ENCODE measurements at regions not wholly inside any gene's neighbourhood (a gene's known extent, or its start where the extent isn't known, plus 50 kb on each side); places are given as distances from the start of the nearest gene placed in this dataset.

- H3K9me3 ChIP-seq (ENCODE audit: control insufficient read depth in 5 of 5, low read length in 5 of 5) = no peaks in the 10 kb centered on the region
- H3K4me1 ChIP-seq (ENCODE audit: control insufficient read depth in 5 of 5, insufficient read depth in 5 of 5, low read length in 5 of 5) = peaks cover 2 to 19% (median 15%) of the 10 kb centered on the region in 5 donors
- no peak overlapping the region for H3K9ac ChIP-seq (ENCODE audit: low read length in 5 of 5)
- no peak overlapping the region for H3K4me3 ChIP-seq (ENCODE audit: low read depth in 1 of 5, low read length in 5 of 5)
- H3K36me3 ChIP-seq (ENCODE audit: control insufficient read depth in 5 of 5, insufficient read depth in 5 of 5, low read length in 5 of 5) = no peaks in the 10 kb centered on the region
- H3K27ac ChIP-seq (ENCODE audit: low read depth, low read length) = no peak overlapping the region
- no peaks in the 10 kb centered on the region for H3K27me3 ChIP-seq (ENCODE audit: control insufficient read depth in 5 of 5, insufficient read depth in 4 of 5, low read length in 5 of 5)
These were observed 107.3 kb upstream of the NFIB start for GRCh38 chr9:14421291-14421690.

- H3K36me3 ChIP-seq (ENCODE audit: control insufficient read depth in 5 of 5, insufficient read depth in 5 of 5, low read length in 5 of 5) = no peaks in the 10 kb centered on the region
- no peaks in the 10 kb centered on the region for H3K27me3 ChIP-seq (ENCODE audit: control insufficient read depth in 5 of 5, insufficient read depth in 4 of 5, low read length in 5 of 5)
- H3K9ac ChIP-seq (ENCODE audit: low read length in 5 of 5) = peak overlapping the region in 2 of 5 donors; percentile 20 to 45
- peak overlapping the region; percentile 69 for H3K27ac ChIP-seq (ENCODE audit: low read depth, low read length)
- peaks cover 0 to 9% (median 0%) of the 10 kb centered on the region in 5 donors for H3K9me3 ChIP-seq (ENCODE audit: control insufficient read depth in 5 of 5, low read length in 5 of 5)
- peak overlapping the region; percentile 42 to 76 (median 67) for H3K4me3 ChIP-seq (ENCODE audit: low read depth in 1 of 5, low read length in 5 of 5)
- peaks cover 2 to 19% (median 15%) of the 10 kb centered on the region in 5 donors for H3K4me1 ChIP-seq (ENCODE audit: control insufficient read depth in 5 of 5, insufficient read depth in 5 of 5, low read length in 5 of 5)
These were observed 105.3 kb upstream of the NFIB start for GRCh38 chr9:14418941-14419937.

GRCh38 chr9:14418301-14418940, 104.5 kb upstream of the NFIB start:
- Histone ChIP-seq H3K27ac (ENCODE audit: low read depth, low read length) (peak overlapping the region; percentile 69), H3K36me3 (ENCODE audit: control insufficient read depth in 5 of 5, insufficient read depth in 5 of 5, low read length in 5 of 5) (no peaks in the 10 kb centered on the region), H3K9ac (ENCODE audit: low read length in 5 of 5) (no peak overlapping the region), H3K4me3 (ENCODE audit: low read depth in 1 of 5, low read length in 5 of 5) (peak overlapping the region in 2 of 5 donors; percentile 25 to 70), H3K27me3 (ENCODE audit: control insufficient read depth in 5 of 5, insufficient read depth in 4 of 5, low read length in 5 of 5) (no peaks in the 10 kb centered on the region), H3K4me1 (ENCODE audit: control insufficient read depth in 5 of 5, insufficient read depth in 5 of 5, low read length in 5 of 5) (peaks cover 2 to 19% (median 15%) of the 10 kb centered on the region in 5 donors), H3K9me3 (ENCODE audit: control insufficient read depth in 5 of 5, low read length in 5 of 5) (peaks cover 0 to 9% (median 0%) of the 10 kb centered on the region in 5 donors)

DNA sequence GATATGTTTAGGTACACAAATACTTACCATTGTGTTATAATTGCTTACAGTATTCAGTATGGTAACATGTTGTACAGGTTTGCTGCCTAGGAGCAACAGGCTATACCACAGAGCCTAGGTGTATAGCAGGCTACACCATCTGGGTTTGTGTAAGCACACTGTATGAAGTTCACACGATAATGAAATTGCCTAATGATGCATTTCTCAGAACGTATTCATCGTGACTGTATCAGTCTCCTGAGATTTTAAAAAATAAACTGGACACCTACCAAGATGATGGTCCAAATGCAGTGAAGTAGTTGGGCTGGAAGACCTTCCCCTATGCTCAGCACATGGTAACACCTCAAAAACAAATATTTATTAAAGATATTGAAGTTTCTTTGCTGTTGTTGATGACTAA, 103.3 kb upstream of the NFIB start:
- H3K27ac ChIP-seq (ENCODE audit: low read depth, low read length) = no peak overlapping the region
- no peak overlapping the region for H3K9ac ChIP-seq (ENCODE audit: low read length in 5 of 5)
- H3K36me3 ChIP-seq (ENCODE audit: control insufficient read depth in 5 of 5, insufficient read depth in 5 of 5, low read length in 5 of 5) = no peaks in the 10 kb centered on the region
- H3K4me3 ChIP-seq (ENCODE audit: low read depth in 1 of 5, low read length in 5 of 5) = no peak overlapping the region
- H3K9me3 ChIP-seq (ENCODE audit: control insufficient read depth in 5 of 5, low read length in 5 of 5) = peaks cover 0 to 9% (median 0%) of the 10 kb centered on the region in 5 donors
- peaks cover 2 to 19% (median 15%) of the 10 kb centered on the region in 5 donors for H3K4me1 ChIP-seq (ENCODE audit: control insufficient read depth in 5 of 5, insufficient read depth in 5 of 5, low read length in 5 of 5)
- no peaks in the 10 kb centered on the region for H3K27me3 ChIP-seq (ENCODE audit: control insufficient read depth in 5 of 5, insufficient read depth in 4 of 5, low read length in 5 of 5)

DNA sequence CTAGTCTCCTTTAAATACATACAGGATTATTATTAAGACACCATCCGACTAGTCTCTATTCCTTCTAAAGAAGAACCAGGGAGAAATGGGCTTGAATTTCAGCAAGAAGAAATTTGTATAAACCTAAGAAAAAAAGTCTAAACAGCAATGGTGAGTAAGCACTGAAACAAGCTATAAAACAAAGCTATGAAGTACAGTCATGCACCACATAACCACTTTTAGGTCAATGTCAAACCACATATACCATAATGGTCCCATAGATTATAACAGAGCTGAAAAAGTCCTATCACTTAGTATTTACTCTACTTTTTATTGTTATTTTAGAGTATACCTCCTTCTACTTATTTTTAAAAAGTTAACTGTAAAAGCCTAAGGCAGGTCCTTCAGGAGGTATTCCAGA, 102.0 kb upstream of the NFIB start:
- peaks cover 0 to 9% (median 0%) of the 10 kb centered on the region in 5 donors for H3K9me3 ChIP-seq (ENCODE audit: control insufficient read depth in 5 of 5, low read length in 5 of 5)
- H3K4me1 ChIP-seq (ENCODE audit: control insufficient read depth in 5 of 5, insufficient read depth in 5 of 5, low read length in 5 of 5) = peaks cover 2 to 19% (median 15%) of the 10 kb centered on the region in 5 donors
- H3K27ac ChIP-seq (ENCODE audit: low read depth, low read length) = no peak overlapping the region
- H3K36me3 ChIP-seq (ENCODE audit: control insufficient read depth in 5 of 5, insufficient read depth in 5 of 5, low read length in 5 of 5) = no peaks in the 10 kb centered on the region
- H3K4me3 ChIP-seq (ENCODE audit: low read depth in 1 of 5, low read length in 5 of 5) = no peak overlapping the region
- no peaks in the 10 kb centered on the region for H3K27me3 ChIP-seq (ENCODE audit: control insufficient read depth in 5 of 5, insufficient read depth in 4 of 5, low read length in 5 of 5)
- no peak overlapping the region for H3K9ac ChIP-seq (ENCODE audit: low read length in 5 of 5)

DNA sequence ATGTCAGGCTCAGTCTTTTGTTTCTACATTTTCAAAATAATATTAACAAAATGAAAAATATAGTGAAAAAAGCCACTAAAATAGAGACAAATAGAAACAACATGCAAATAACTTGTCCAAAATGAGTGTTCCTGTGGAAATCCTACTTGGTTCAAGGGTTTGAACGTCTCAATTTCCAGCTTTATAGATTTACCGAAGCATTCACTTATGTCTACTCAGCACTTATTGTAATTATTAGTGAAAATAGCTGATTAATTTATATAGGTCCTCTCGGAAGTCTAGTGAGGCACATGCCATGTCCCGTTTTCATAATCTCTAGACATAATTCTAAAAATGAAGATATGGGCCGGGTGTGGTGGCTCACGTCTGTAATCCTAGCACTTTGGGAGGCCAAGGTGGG, 99.9 kb upstream of the NFIB start:
- H3K27ac ChIP-seq (ENCODE audit: low read depth, low read length) = no peak overlapping the region
- H3K9me3 ChIP-seq (ENCODE audit: control insufficient read depth in 5 of 5, low read length in 5 of 5) = peaks cover 0 to 9% (median 0%) of the 10 kb centered on the region in 5 donors
- H3K27me3 ChIP-seq (ENCODE audit: control insufficient read depth in 5 of 5, insufficient read depth in 4 of 5, low read length in 5 of 5) = no peaks in the 10 kb centered on the region
- no peaks in the 10 kb centered on the region for H3K36me3 ChIP-seq (ENCODE audit: control insufficient read depth in 5 of 5, insufficient read depth in 5 of 5, low read length in 5 of 5)
- H3K4me1 ChIP-seq (ENCODE audit: control insufficient read depth in 5 of 5, insufficient read depth in 5 of 5, low read length in 5 of 5) = peaks cover 2 to 8% (median 7%) of the 10 kb centered on the region in 5 donors
- H3K9ac ChIP-seq (ENCODE audit: low read length in 5 of 5) = no peak overlapping the region
- H3K4me3 ChIP-seq (ENCODE audit: low read depth in 1 of 5, low read length in 5 of 5) = no peak overlapping the region

DNA sequence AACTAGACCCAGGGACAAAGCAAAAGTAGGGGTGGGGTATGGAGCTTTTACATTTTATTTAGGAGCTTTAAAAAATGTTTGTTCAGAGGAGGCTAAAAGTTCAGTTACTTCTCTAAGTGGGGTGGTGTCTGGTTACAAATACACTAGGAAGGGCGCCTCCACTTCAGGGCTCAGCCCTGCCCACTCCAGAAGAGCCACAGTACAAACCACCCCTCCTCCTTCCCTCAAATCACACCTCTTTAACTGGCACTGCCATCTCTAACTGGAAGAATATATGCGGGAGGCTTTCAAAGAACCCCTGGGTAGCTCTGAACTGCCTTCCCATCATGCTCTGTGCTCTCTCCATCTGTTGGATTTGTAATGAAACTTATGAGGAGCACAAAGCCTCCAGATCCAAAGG, 98.8 kb upstream of the NFIB start:
- Histone ChIP-seq H3K4me1 (ENCODE audit: control insufficient read depth in 5 of 5, insufficient read depth in 5 of 5, low read length in 5 of 5) (peaks cover 0 to 2% (median 0%) of the 10 kb centered on the region in 5 donors), H3K4me3 (ENCODE audit: low read depth in 1 of 5, low read length in 5 of 5) (no peak overlapping the region), H3K36me3 (ENCODE audit: control insufficient read depth in 5 of 5, insufficient read depth in 5 of 5, low read length in 5 of 5) (no peaks in the 10 kb centered on the region), H3K27ac (ENCODE audit: low read depth, low read length) (no peak overlapping the region), H3K9ac (ENCODE audit: low read length in 5 of 5) (no peak overlapping the region), H3K27me3 (ENCODE audit: control insufficient read depth in 5 of 5, insufficient read depth in 4 of 5, low read length in 5 of 5) (no peaks in the 10 kb centered on the region), H3K9me3 (ENCODE audit: control insufficient read depth in 5 of 5, low read length in 5 of 5) (peaks cover 0 to 9% (median 0%) of the 10 kb centered on the region in 5 donors)

DNA sequence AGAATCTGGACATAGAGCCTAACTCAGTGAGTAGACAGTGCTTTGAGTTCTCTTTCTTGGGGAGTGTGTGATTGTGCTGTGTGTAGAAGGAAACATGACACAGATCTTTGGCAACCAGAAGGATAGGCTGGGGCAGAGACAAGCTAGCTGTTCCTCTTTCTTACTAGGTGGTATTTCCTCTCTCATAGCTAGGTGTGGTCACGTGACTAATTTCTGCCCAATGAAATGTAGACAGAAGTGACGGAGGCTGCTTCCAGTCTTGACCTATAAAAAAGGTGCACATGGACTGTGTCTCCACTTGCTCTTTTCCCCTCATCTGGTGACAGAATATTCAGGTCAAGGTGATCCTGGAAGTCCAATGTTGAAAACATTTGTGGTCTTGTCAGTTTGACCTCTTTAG, 92.5 kb upstream of the NFIB start:
- H3K4me3 ChIP-seq (ENCODE audit: low read depth in 1 of 5, low read length in 5 of 5) = no peak overlapping the region
- peaks cover 0 to 9% (median 4%) of the 10 kb centered on the region in 5 donors for H3K9me3 ChIP-seq (ENCODE audit: control insufficient read depth in 5 of 5, low read length in 5 of 5)
- H3K4me1 ChIP-seq (ENCODE audit: control insufficient read depth in 5 of 5, insufficient read depth in 5 of 5, low read length in 5 of 5) = peaks cover 0 to 9% (median 0%) of the 10 kb centered on the region in 5 donors
- H3K36me3 ChIP-seq (ENCODE audit: control insufficient read depth in 5 of 5, insufficient read depth in 5 of 5, low read length in 5 of 5) = no peaks in the 10 kb centered on the region
- H3K27ac ChIP-seq (ENCODE audit: low read depth, low read length) = no peak overlapping the region
- H3K27me3 ChIP-seq (ENCODE audit: control insufficient read depth in 5 of 5, insufficient read depth in 4 of 5, low read length in 5 of 5) = no peaks in the 10 kb centered on the region
- H3K9ac ChIP-seq (ENCODE audit: low read length in 5 of 5) = no peak overlapping the region

DNA sequence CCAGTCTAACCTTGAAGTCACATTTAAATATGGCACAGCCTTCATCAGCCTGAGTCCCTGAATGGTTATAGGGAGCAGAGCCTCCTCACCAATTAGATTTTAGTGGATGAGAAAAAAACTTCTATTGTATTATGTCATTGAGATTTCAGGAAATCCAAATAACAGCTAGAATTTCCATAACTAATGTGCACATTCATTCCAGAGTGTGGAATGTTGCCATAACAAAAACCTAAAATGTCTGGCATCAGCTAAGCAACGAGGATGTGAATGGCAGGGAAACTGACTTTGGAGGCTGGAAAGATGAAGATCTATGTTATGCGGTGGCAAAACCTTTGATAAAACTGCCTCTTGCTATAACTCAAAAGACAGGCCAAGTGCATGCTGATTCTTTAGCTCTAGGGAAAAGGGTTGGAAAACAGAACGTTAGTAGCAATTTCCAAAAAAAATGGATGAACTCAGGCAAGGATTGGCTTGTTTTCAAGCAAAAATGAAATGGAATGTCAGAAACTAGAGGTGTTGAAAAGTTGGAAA, 91.3 kb upstream of the NFIB start:
- H3K27ac ChIP-seq (ENCODE audit: low read depth, low read length) = peak overlapping the region; percentile 12
- H3K9ac ChIP-seq (ENCODE audit: low read length in 5 of 5) = no peak overlapping the region
- no peaks in the 10 kb centered on the region for H3K27me3 ChIP-seq (ENCODE audit: control insufficient read depth in 5 of 5, insufficient read depth in 4 of 5, low read length in 5 of 5)
- H3K4me3 ChIP-seq (ENCODE audit: low read depth in 1 of 5, low read length in 5 of 5) = no peak overlapping the region
- peaks cover 0 to 14% (median 8%) of the 10 kb centered on the region in 5 donors for H3K4me1 ChIP-seq (ENCODE audit: control insufficient read depth in 5 of 5, insufficient read depth in 5 of 5, low read length in 5 of 5)
- H3K36me3 ChIP-seq (ENCODE audit: control insufficient read depth in 5 of 5, insufficient read depth in 5 of 5, low read length in 5 of 5) = no peaks in the 10 kb centered on the region
- H3K9me3 ChIP-seq (ENCODE audit: control insufficient read depth in 5 of 5, low read length in 5 of 5) = peaks cover 0 to 9% (median 4%) of the 10 kb centered on the region in 5 donors

Measured in subcutaneous abdominal adipose tissue (tissue), 5 donors.